Pancreas (tissue), 10 donors: ENCODE measurements at regions not wholly inside any gene's neighbourhood (a gene's known extent, or its start where the extent isn't known, plus 50 kb on each side); places are given as distances from the start of the nearest gene placed in this dataset.

Experiments
- ATAC-seq, 4 donors: fragments of 200-7000 bp; cut with Tn5 transposase; one replicate each; pipeline versions ENCODE4 v1.8.0 to v1.9.1; 2020; ENCODE audit warnings: mild to moderate bottlenecking in 4 of 4, moderate library complexity in 4 of 4
- DNase-seq, 6 donors: peaks; one replicate each; pipeline ENCODE4 v3.0.0-alpha.2; 2020
- FAIRE-seq: peaks from 2 replicates; lab custom pipeline; 2012; peaks lifted over from hg19 to GRCh38; lab: Jason Lieb, UNC
- H3K27ac ChIP-seq, 4 donors: fragments of 200-600 bp; sonication (generic); 1 replicate in 3 of 4; 2 replicates in 1 of 4; pipeline versions ENCODE4 v1.5.0 to v1.8.0; 2020
- H3K27me3 ChIP-seq, 4 donors: fragments of 200-600 bp; one replicate each; pipeline ENCODE4 v1.8.0; 2021
- H3K36me3 ChIP-seq, 3 donors: fragments of 200-600 bp; sonication (generic) in 1 of 3; one replicate each; pipeline versions ENCODE4 v1.5.0 to v1.8.0; 2020 to 2021
- H3K4me1 ChIP-seq, 3 donors: fragments of 200-600 bp; one replicate each; pipeline ENCODE4 v1.8.0; 2021
- H3K4me3 ChIP-seq, 4 donors: fragments of 200-600 bp; sonication (generic) in 2 of 4; one replicate each; pipeline versions ENCODE4 v1.5.0 to v1.8.0; 2020 to 2021
- H3K9me3 ChIP-seq, 4 donors: fragments of 200-600 bp; one replicate each; pipeline ENCODE4 v1.8.0; 2021
- CTCF ChIP-seq, 4 donors: fragments of 200-600 bp; sonication (generic) in 3 of 4; IDR thresholded peaks; one replicate each; pipeline versions ENCODE4 v1.5.0 to v1.8.0; 2021; ENCODE audit warnings: antibody characterized with exemption in 4 of 4
- WGBS, 2 donors: extraction: QIAGEN DNeasy Blood & Tissue Kit; methylation state at CpG; one replicate each; pipeline ENCODE4 v1.1.7; 2013; 5-methylcytosine and 5-hydroxymethylcytosine counted together
- intact Hi-C, 3 donors: fragments of 100-400 bp; cut with DNase I; formaldehyde crosslinking; loops; one replicate each; pipeline versions ENCODE4 v1.11.1 to v1.14.2; 2022
- donor health status: healthy with polysubstance abuse.
- donor health status: DM: no; HTN: no; CAD: no; lungs with moderate emphysema.
- donor health status: DM: no; HTN: no; CAD: no.
- donor health status: control.
- donor health status: control.
- donor health status: Bipolar disorder and iron deficiency.
- donor health status: DM: yes; HTN: yes; CAD: no.
- donor health status: DM: no; HTN: no; CAD: no.
- donor health status: DM: no; HTN: no; CAD: no.
- donor health status: DM: yes; HTN: yes; CAD: no.

DNA sequence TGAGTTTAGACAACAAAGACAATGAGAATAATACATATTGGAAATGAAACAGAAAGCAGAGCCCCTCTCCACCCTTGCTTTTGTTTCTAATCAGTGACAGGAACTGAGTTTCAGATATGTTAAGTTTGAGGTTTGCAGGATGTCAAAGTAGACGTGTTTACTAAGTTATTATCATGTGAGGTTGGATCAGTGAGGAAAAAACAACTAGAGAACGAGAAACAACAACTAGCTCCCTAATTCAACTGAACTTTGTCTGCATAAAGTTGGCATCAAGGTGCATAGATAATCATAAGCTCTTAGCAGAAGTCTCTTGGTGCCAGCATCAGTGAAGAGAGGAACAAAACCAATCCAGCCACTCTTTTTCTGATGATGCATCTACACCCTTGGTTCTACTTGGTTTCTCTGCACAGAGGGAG, 491.1 kb upstream of the NR2F2 start:
- intact Hi-C loops: no loop called here
- H3K4me3 ChIP-seq: no peak overlapping the region
- no peaks in the 10 kb centered on the region for H3K36me3 ChIP-seq
- DNase-seq (no peak), ATAC-seq (no peak), FAIRE-seq (no peak)
- TF ChIP-seq CTCF (IDR thresholded peaks at IDR 0.05): no peak
- no peaks in the 10 kb centered on the region for H3K27me3 ChIP-seq
- H3K27ac ChIP-seq: no peak overlapping the region
- 41 to 51% methylated on average over 2 of the region's 2 CpGs for WGBS, 2 donors
- H3K4me1 ChIP-seq: no peaks in the 10 kb centered on the region
- no peaks in the 10 kb centered on the region for H3K9me3 ChIP-seq

DNA sequence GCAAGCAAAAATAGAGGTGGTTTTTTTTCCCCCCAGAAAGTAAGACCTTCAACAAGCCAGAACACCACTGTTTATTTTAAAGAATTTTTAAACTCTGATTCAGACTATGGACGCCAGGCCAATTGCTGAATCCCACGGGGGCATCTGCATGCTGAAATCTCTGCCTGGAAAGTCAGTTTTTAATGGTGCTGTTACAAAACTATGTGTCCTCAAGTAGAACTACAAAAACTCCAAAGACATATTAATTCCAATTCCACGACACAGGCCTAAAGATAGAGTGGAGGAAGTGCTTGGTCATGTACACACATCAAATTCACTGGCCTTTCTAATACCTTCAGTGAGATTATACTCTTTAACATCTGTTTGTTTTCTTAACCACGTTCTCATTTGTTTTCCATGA, 490.5 kb upstream of the NR2F2 start:
- no peaks in the 10 kb centered on the region for H3K4me1 ChIP-seq
- no peak overlapping the region for H3K27ac ChIP-seq
- WGBS, 2 donors: 57 to 71% methylated on average over 4 of the region's 4 CpGs
- H3K27me3 ChIP-seq: no peaks in the 10 kb centered on the region
- FAIRE-seq (no peak), DNase-seq (no peak), ATAC-seq (peak in 1 of 4 donors; percentile 44)
- H3K9me3 ChIP-seq: no peaks in the 10 kb centered on the region
- intact Hi-C loops: no loop called here
- H3K36me3 ChIP-seq: no peaks in the 10 kb centered on the region
- no peak for TF ChIP-seq CTCF (IDR thresholded peaks at IDR 0.05)
- H3K4me3 ChIP-seq: no peak overlapping the region

DNA sequence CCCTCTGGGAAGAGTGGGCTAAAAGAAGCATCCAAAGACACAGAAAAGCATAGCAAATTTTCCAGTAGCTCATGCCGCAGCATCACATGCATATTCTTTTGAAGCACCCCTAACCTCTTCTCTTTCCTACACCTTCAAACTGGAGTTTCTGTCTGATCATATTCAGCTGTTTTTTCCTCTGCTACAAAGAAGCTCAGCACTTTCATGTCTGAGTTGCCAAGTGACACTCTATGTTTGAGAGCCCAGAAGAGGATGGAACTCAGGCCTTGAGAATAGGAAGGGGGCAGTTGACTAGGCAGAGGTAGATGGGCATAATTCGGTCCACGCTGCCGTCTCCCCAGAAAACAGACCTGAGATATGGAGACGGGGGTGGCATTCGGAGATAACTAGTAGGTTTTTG, 489.6 kb upstream of the NR2F2 start:
- no peaks in the 10 kb centered on the region for H3K27me3 ChIP-seq
- FAIRE-seq (no peak), ATAC-seq (no peak), DNase-seq (no peak)
- no peaks in the 10 kb centered on the region for H3K36me3 ChIP-seq
- H3K9me3 ChIP-seq: no peaks in the 10 kb centered on the region
- intact Hi-C loops: no loop called here
- TF ChIP-seq CTCF (IDR thresholded peaks at IDR 0.05): no peak
- no peaks in the 10 kb centered on the region for H3K4me1 ChIP-seq
- H3K4me3 ChIP-seq: no peak overlapping the region
- no peak overlapping the region for H3K27ac ChIP-seq
- WGBS, 2 donors: 78 to 90% methylated on average over 6 of the region's 6 CpGs

DNA sequence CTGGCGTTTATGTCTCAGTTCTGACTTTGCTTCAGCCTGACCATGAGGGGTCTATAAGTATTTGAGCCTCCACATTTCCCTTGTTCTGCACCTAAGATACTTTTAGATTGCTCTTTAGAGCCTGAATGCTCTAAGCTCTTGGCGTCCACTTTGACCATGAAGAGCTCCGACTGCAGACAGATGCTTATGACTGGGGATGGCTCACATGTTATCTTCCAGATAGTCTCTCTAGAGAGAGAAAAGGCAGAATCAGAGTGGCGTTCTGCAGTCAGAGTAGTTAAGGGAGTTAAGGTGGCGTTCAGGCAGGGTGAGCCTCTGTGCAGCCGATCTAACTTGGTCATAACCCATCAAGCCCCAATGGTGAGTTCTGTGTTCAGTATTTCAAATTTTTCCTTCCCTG, 487.9 kb upstream of the NR2F2 start:
- no peak for TF ChIP-seq CTCF (IDR thresholded peaks at IDR 0.05)
- whole genome bisulfite sequencing, 2 donors: 74 to 87% methylated on average over 6 of the region's 6 CpGs
- DNase-seq (no peak), ATAC-seq (no peak), FAIRE-seq (no peak)
- H3K4me1 ChIP-seq: no peaks in the 10 kb centered on the region
- H3K4me3 ChIP-seq: no peak overlapping the region
- H3K27me3 ChIP-seq: no peaks in the 10 kb centered on the region
- H3K27ac ChIP-seq: no peak overlapping the region
- H3K36me3 ChIP-seq: no peaks in the 10 kb centered on the region
- intact Hi-C loops: no loop called here
- H3K9me3 ChIP-seq: no peaks in the 10 kb centered on the region

- no peak overlapping the region for H3K4me3 ChIP-seq
- no peaks in the 10 kb centered on the region for H3K4me1 ChIP-seq
- TF ChIP-seq CTCF (IDR thresholded peaks at IDR 0.05): no peak
- no peaks in the 10 kb centered on the region for H3K9me3 ChIP-seq
- no peaks in the 10 kb centered on the region for H3K36me3 ChIP-seq
- WGBS, 2 donors: 74 to 80% methylated on average over 5 of the region's 5 CpGs
- intact Hi-C loops: no loop called here
- peak in 1 of 4 donors; percentile 56 for ATAC-seq
- no peak for FAIRE-seq
- no peaks in the 10 kb centered on the region for H3K27me3 ChIP-seq
- no peak overlapping the region for H3K27ac ChIP-seq
- DNase-seq: no peak
These were observed 487.1 kb upstream of the NR2F2 start for GRCh38 chr15:95843241-95843910.
